A673 (cell line): ENCODE measurements at regions not wholly inside any gene's neighbourhood (a gene's known extent, or its start where the extent isn't known, plus 50 kb on each side); places are given as distances from the start of the nearest gene placed in this dataset.

Experiments used
- BruUV-seq: library from RNA; stranded (reverse); fragments of 400-500 nt; replicated peaks from 2 replicates; lab custom pipeline; 2021; lab: Mats Ljungman, UMichigan
- CTCF ChIA-PET: fragments of 300-600 bp; sonication (Branson Sonifier 250); formaldehyde crosslinking; loops from one replicate; lab custom pipeline; 2022; ENCODE audit warnings: antibody characterized with exemption; lab: Charles Lee
- POLR2A ChIA-PET: fragments of 300-600 bp; sonication (Branson Sonifier 250); formaldehyde crosslinking; loops from one replicate; lab custom pipeline; 2022; ENCODE audit warnings: antibody characterized with exemption; ENCODE audit not compliant: low non-redundant PET; lab: Charles Lee
- DNase-seq: peaks from one replicate; pipeline ENCODE4 v3.0.0-alpha.2; 2015; ENCODE audit warnings: low spot score
- H3K27ac ChIP-seq: fragments of 200-600 bp; sonication (generic); 2 replicates; pipeline ENCODE4 v1.5.1; 2016; ENCODE audit warnings: mixed run types, low read depth, mild to moderate bottlenecking, mixed read lengths, antibody characterized with exemption, low read length; ENCODE audit not compliant: poor library complexity, severe bottlenecking
- H3K27me3 ChIP-seq: fragments of 200-600 bp; sonication (generic); replicated peaks from 2 replicates; pipeline ENCODE4 v1.6.1; 2017; ENCODE audit warnings: mixed run types, low read depth, mild to moderate bottlenecking, mixed read lengths, antibody characterized with exemption, low read length; ENCODE audit not compliant: insufficient read depth, poor library complexity
- H3K36me3 ChIP-seq: fragments of 200-600 bp; sonication (generic); 2 replicates; pipeline ENCODE4 v1.6.1; 2016; ENCODE audit warnings: mixed run types, mild to moderate bottlenecking, mixed read lengths, antibody characterized with exemption, low read length; ENCODE audit not compliant: insufficient read depth, poor library complexity, severe bottlenecking
- H3K4me1 ChIP-seq: fragments of 200-600 bp; sonication (generic); 2 replicates; pipeline ENCODE4 v1.6.1; 2017; ENCODE audit warnings: mixed run types, mild to moderate bottlenecking, mixed read lengths, antibody characterized with exemption, low read length; ENCODE audit not compliant: insufficient read depth, poor library complexity, severe bottlenecking
- H3K4me3 ChIP-seq: fragments of 200-600 bp; sonication (generic); 2 replicates; pipeline ENCODE4 v1.5.1; 2016; ENCODE audit warnings: low read depth, mixed run types, mild to moderate bottlenecking, mixed read lengths, low read length; ENCODE audit not compliant: poor library complexity, severe bottlenecking
- H3K9me3 ChIP-seq: fragments of 200-600 bp; sonication (generic); 2 replicates; pipeline ENCODE4 v1.6.1; 2016; ENCODE audit warnings: mixed run types, low read depth, mild to moderate bottlenecking, mixed read lengths, antibody characterized with exemption, low read length; ENCODE audit not compliant: poor library complexity, severe bottlenecking
- EZH2 ChIP-seq: fragments of 200-600 bp; sonication (generic); IDR thresholded peaks from 2 replicates; pipeline ENCODE4 v1.6.1; 2017; ENCODE audit warnings: borderline replicate concordance, low read depth, mild to moderate bottlenecking, mixed read lengths, antibody characterized with exemption, low read length; ENCODE audit not compliant: poor library complexity, severe bottlenecking
- intact Hi-C: fragments of 100-400 bp; cut with micrococcal nuclease; formaldehyde crosslinking; loops from one replicate; pipeline ENCODE4 v1.10.0; 2022; ENCODE audit not compliant: unreplicated experiment
- TF ChIP-seq, protein P1 (sequence below): fragments of 300-800, 200-600 bp; sonication (generic); conservative IDR thresholded peaks from 2 replicates; pipeline ENCODE4 v1.5.1; 2017; ENCODE audit warnings: low read depth, mild to moderate bottlenecking, antibody characterized with exemption, low read length, moderate library complexity, mixed read lengths

DNA sequence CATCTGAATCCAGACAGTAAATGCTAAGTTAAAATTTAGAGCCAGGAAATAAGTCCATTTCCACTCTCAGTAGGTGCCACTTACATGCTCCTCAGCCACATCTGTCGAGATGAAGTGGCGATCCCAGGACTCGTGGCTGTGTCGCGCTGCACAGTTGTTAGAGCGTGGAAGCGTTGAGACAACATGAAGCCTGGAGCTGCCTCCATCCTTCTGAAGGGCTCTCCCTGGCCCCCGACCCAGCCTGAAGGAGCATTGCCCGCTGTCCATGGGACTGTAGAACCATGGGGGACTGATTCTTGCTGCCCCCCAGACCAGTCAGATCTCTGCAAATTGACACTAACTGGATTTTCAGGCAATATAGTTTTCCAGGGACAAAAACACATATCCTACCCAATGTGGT is 58.9 kb downstream of the IRX1 start:
- POLR2A ChIA-PET = no interaction called here
- DNase-seq = no peak
- intact Hi-C loops = no loop called here

DNA sequence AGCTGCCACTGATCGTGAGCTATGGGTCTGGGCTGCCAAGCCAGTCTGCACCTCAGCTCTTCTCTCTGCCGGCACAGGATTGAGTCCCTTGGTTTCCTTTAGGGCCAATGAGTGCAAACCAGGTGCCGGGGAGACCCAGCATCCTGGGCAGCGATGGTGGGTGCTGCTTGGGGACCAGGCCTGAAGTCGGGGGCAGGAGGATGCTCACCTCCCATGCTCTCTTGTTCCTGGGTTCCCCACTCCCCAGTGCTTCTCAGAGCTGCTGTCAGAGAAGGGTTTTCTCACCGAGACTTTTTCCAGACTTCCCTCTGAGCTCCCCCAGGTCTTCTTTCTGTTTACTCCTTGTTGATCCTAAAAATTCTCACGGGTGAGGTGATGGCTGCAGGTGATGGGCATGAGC is 61.2 kb downstream of the IRX1 start:
- Histone ChIP-seq H3K36me3 (no peaks in the 10 kb centered on the region), H3K4me1 (no peaks in the 10 kb centered on the region), H3K27ac (no peak overlapping the region), H3K27me3 (no peaks in the 10 kb centered on the region), H3K4me3 (no peak overlapping the region), H3K9me3 (peaks cover 30% of the 10 kb centered on the region)
- BruUV-seq = no TSS peak
- DNase-seq = no peak
- intact Hi-C loops = no loop called here
- ChIA-PET POLR2A (no interaction called here), CTCF (no interaction called here)
- TF ChIP-seq, protein P1, sequence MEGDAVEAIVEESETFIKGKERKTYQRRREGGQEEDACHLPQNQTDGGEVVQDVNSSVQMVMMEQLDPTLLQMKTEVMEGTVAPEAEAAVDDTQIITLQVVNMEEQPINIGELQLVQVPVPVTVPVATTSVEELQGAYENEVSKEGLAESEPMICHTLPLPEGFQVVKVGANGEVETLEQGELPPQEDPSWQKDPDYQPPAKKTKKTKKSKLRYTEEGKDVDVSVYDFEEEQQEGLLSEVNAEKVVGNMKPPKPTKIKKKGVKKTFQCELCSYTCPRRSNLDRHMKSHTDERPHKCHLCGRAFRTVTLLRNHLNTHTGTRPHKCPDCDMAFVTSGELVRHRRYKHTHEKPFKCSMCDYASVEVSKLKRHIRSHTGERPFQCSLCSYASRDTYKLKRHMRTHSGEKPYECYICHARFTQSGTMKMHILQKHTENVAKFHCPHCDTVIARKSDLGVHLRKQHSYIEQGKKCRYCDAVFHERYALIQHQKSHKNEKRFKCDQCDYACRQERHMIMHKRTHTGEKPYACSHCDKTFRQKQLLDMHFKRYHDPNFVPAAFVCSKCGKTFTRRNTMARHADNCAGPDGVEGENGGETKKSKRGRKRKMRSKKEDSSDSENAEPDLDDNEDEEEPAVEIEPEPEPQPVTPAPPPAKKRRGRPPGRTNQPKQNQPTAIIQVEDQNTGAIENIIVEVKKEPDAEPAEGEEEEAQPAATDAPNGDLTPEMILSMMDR = no peak
- TF ChIP-seq EZH2 = no peak

More for the DNA sequence above, 58.9 kb downstream of the IRX1 start:
- BruUV-seq = no TSS peak
- Histone ChIP-seq H3K27me3 (no peaks in the 10 kb centered on the region), H3K27ac (no peak overlapping the region), H3K4me1 (no peaks in the 10 kb centered on the region), H3K36me3 (no peaks in the 10 kb centered on the region), H3K4me3 (no peak overlapping the region), H3K9me3 (peaks cover 28% of the 10 kb centered on the region)
- CTCF ChIA-PET = no interaction called here
- TF ChIP-seq, protein P1 = no peak

DNA sequence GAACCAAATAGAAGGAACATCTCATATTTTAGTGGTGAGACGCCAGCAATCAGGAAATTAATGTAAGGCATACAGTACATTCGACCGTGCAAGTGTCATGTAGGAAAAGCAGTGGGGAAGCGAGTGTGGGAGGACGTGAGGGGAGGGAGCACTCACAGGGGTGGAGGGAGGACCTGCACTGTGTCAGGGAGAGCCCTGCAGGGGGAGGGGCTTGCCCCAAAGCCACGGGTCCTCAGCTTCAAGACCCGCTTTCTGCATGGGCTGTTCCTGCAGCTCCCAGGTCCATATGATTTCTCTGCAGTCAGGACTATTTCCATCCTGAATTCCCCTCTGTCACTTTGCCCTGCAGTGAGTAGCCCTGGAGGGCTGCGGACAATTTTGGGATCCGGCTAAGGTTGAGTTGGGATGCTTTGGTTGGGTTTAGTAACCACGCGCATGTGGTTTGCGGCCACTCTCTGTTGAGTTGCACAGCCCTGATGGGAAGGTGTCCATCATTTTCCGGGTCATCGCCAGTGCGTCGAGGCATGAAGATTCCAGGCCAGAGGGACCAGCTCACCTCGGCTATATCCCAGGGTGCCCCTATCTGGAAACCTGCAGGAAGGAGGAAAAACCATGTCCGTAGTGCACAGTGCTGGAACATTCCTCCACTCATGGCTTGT is 61.9 kb downstream of the IRX1 start:
- H3K9me3 ChIP-seq = peaks cover 30% of the 10 kb centered on the region
- no peaks in the 10 kb centered on the region for H3K36me3 ChIP-seq
- H3K4me1 ChIP-seq = no peaks in the 10 kb centered on the region
- CTCF ChIA-PET = no interaction called here
- no TSS peak for BruUV-seq
- no peak for TF ChIP-seq EZH2
- TF ChIP-seq, protein P1 = no peak
- no peak for DNase-seq
- no peak overlapping the region for H3K27ac ChIP-seq
- no peak overlapping the region for H3K4me3 ChIP-seq
- H3K27me3 ChIP-seq = no peaks in the 10 kb centered on the region
- intact Hi-C loops = no loop called here
- POLR2A ChIA-PET = no interaction called here
